ENCODE measurements at regions not wholly inside any gene's neighbourhood (a gene's known extent, or its start where the extent isn't known, plus 50 kb on each side); places are given as distances from the start of the nearest gene placed in this dataset.

DNA sequence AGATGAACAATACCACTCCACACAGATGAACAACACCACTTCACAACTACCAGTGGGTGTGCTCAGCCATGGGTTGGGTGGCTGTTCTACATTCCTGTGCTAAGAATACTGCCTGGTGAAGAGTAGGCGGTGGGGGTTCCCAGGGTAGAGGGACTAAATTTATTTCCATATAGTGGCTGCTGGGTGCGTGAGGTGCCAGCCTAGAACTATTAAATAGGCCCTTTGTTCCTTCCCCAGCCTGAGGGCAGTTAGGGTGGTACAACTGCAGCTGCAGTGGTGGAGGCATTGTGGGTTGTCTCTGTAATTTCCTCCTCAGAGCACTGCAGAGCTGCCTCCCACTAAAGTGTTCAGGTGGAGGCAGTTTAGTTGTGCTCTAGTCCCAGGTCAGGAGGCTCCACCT is 618.4 kb downstream of the MMUT start:
- H2AFZ ChIP-seq = no peak overlapping the region
- no peaks in the 10 kb centered on the region for H4K20me1 ChIP-seq (ENCODE audit: insufficient read depth)
- H3K9ac ChIP-seq = no peak overlapping the region
- H3F3A ChIP-seq (ENCODE audit: insufficient read depth) = no peaks in the 10 kb centered on the region
- whole genome bisulfite sequencing, 2 experiments (ENCODE audit: low coverage in 1 of 2, low lambda C conversion rate in 2 of 2, missing lambda C conversion rate in 2 of 2) = 47 to 56% methylated on average over 2 of the region's 2 CpGs
- in situ Hi-C loops (cut with MboI) = no loop called here
- H3K27me3 ChIP-seq (replicated peaks; ENCODE audit: insufficient read depth) = no peaks in the 10 kb centered on the region
- H3K79me2 ChIP-seq (ENCODE audit: insufficient read depth) = no peaks in the 10 kb centered on the region
- H3K27ac ChIP-seq = no peak overlapping the region
- no peaks in the 10 kb centered on the region for H3K4me1 ChIP-seq (ENCODE audit: insufficient read depth)
- no peaks in the 10 kb centered on the region for H3K36me3 ChIP-seq (ENCODE audit: low read depth)
- no peak overlapping the region for H3K4me3 ChIP-seq
- H3K9me2 ChIP-seq (ENCODE audit: insufficient read depth) = no peaks in the 10 kb centered on the region
- DNase-seq = no peak
- TF ChIP-seq EZH2phosphoT487 (IDR thresholded peaks at IDR 0.05; ENCODE audit: insufficient read depth, low read depth) (no peak), EZH2 (IDR thresholded peaks at IDR 0.05; ENCODE audit: insufficient read depth, poor library complexity, severe bottlenecking) (no peak)
- peaks cover 7% of the 10 kb centered on the region for H3K9me3 ChIP-seq (ENCODE audit: low read depth)
- no peak overlapping the region for H3K4me2 ChIP-seq (ENCODE audit: unreplicated experiment)

DNA sequence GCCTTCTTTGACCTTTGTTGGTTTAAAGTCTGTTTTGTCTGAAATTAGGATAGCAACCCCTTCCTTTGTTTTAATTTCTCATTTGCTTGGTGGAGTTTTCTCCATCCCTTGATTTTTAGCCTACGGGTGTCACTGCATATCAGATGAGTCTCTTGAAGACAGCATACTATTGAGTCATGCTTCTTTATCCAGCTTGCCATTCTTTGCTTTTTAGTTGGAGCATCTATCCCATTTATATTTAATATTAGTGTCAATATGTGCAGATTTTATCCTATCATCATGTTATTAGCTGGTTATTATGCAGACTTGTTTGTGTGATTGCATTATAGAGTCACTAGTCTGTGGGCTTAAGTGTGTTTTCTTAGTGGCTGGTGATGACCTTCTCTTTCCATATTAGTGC is 622.2 kb downstream of the MMUT start:
- TF ChIP-seq EZH2phosphoT487 (IDR thresholded peaks at IDR 0.05; ENCODE audit: insufficient read depth, low read depth) (no peak), EZH2 (IDR thresholded peaks at IDR 0.05; ENCODE audit: insufficient read depth, poor library complexity, severe bottlenecking) (no peak)

DNA sequence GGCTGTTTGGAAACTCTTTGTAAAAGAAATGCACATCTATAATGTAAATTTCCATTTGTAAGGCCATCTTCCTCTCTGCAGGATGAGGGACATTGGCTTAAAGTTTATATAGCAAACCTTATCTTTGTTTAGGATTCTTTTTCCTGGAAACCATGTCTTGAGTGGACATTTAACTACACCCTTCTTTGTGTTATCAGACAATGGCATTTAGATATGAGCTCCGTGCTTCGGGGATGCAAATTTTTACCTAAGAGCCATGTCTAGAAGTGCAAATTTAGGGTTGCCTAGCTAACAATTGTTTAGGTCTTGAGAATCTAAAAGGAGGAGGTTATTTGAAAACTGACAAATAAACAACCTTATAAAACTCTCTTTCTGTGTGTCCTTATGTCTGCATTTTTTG is 623.8 kb downstream of the MMUT start:
- H3K9me2 ChIP-seq (ENCODE audit: insufficient read depth) = no peaks in the 10 kb centered on the region
- H3K9ac ChIP-seq = no peak overlapping the region
- no peaks in the 10 kb centered on the region for H4K20me1 ChIP-seq (ENCODE audit: insufficient read depth)
- TF ChIP-seq EZH2 (IDR thresholded peaks at IDR 0.05; ENCODE audit: insufficient read depth, poor library complexity, severe bottlenecking) (no peak), EZH2phosphoT487 (IDR thresholded peaks at IDR 0.05; ENCODE audit: insufficient read depth, low read depth) (no peak)
- no peaks in the 10 kb centered on the region for H3K27me3 ChIP-seq (replicated peaks; ENCODE audit: insufficient read depth)
- no peaks in the 10 kb centered on the region; the same call in 1 of the 2 replicates for H3F3A ChIP-seq (ENCODE audit: insufficient read depth)
- H3K36me3 ChIP-seq (ENCODE audit: low read depth) = no peaks in the 10 kb centered on the region
- H3K79me2 ChIP-seq (ENCODE audit: insufficient read depth) = no peaks in the 10 kb centered on the region
- no peak overlapping the region for H3K4me3 ChIP-seq
- in situ Hi-C loops (cut with MboI) = no loop called here
- 0 out of 2 replicates have a peak, but pooled peaks cover 7% of the 10 kb centered on the region for H3K4me1 ChIP-seq (ENCODE audit: insufficient read depth)
- H2AFZ ChIP-seq = no peak overlapping the region
- no peak overlapping the region for H3K27ac ChIP-seq
- no peak overlapping the region for H3K4me2 ChIP-seq (ENCODE audit: unreplicated experiment)
- H3K9me3 ChIP-seq (ENCODE audit: low read depth) = peaks cover 7% of the 10 kb centered on the region
- DNase-seq = no peak
- 2 to 3% methylated on average over 2 of the region's 2 CpGs for WGBS, 2 experiments (ENCODE audit: low coverage in 1 of 2, low lambda C conversion rate in 2 of 2, missing lambda C conversion rate in 2 of 2)

More for the DNA sequence above, 622.2 kb downstream of the MMUT start:
- H3K27me3 ChIP-seq (replicated peaks; ENCODE audit: insufficient read depth) = no peaks in the 10 kb centered on the region
- no peak overlapping the region for H3K4me3 ChIP-seq
- H3K4me2 ChIP-seq (ENCODE audit: unreplicated experiment) = no peak overlapping the region
- no peak overlapping the region for H3K27ac ChIP-seq
- no peak for DNase-seq
- H3K9ac ChIP-seq = no peak overlapping the region
- 0 out of 2 replicates have a peak, but pooled peaks cover 7% of the 10 kb centered on the region for H3K4me1 ChIP-seq (ENCODE audit: insufficient read depth)
- H2AFZ ChIP-seq = no peak overlapping the region
- no peaks in the 10 kb centered on the region for H4K20me1 ChIP-seq (ENCODE audit: insufficient read depth)
- H3K36me3 ChIP-seq (ENCODE audit: low read depth) = no peaks in the 10 kb centered on the region
- H3F3A ChIP-seq (ENCODE audit: insufficient read depth) = no peaks in the 10 kb centered on the region; the same call in 1 of the 2 replicates
- no peaks in the 10 kb centered on the region for H3K9me2 ChIP-seq (ENCODE audit: insufficient read depth)
- peaks cover 7% of the 10 kb centered on the region for H3K9me3 ChIP-seq (ENCODE audit: low read depth)
- WGBS, 2 experiments (ENCODE audit: low coverage in 1 of 2, low lambda C conversion rate in 2 of 2, missing lambda C conversion rate in 2 of 2) = 34 to 58% methylated on average over 1 of the region's 1 CpG
- no peaks in the 10 kb centered on the region for H3K79me2 ChIP-seq (ENCODE audit: insufficient read depth)
- in situ Hi-C loops (cut with MboI) = no loop called here

DNA sequence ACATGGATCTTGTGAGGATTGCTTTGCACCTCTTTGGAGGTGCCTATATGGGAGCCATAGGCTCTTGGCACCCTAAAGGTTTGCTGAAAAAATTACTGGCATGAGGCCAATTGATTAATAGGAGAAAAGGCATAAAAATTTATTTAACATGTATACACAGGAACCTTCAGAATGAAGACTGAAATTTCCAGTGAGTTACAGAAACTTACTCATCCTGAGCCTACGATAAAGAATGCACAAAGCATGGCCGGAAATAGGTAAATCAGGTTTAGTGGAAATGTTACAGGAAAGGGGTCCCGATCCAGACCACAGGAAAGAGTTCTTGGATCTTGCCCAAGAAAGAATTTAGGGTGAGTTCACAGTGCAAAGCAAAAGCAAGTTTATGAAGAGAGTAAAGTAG is 625.3 kb downstream of the MMUT start:
- H3K27me3 ChIP-seq (replicated peaks; ENCODE audit: insufficient read depth) = no peaks in the 10 kb centered on the region
- TF ChIP-seq EZH2 (IDR thresholded peaks at IDR 0.05; ENCODE audit: insufficient read depth, poor library complexity, severe bottlenecking) = no peak
- TF ChIP-seq EZH2phosphoT487 (IDR thresholded peaks at IDR 0.05; ENCODE audit: insufficient read depth, low read depth) = no peak
- 42 to 43% methylated on average over 3 of the region's 3 CpGs for WGBS, 2 experiments (ENCODE audit: low coverage in 1 of 2, low lambda C conversion rate in 2 of 2, missing lambda C conversion rate in 2 of 2)
- in situ Hi-C loops (cut with MboI) = no loop called here
- H3K36me3 ChIP-seq (ENCODE audit: low read depth) = no peaks in the 10 kb centered on the region
- no peak overlapping the region for H3K4me2 ChIP-seq (ENCODE audit: unreplicated experiment)
- no peak overlapping the region for H3K9ac ChIP-seq
- DNase-seq = no peak
- H3K4me3 ChIP-seq = no peak overlapping the region
- H4K20me1 ChIP-seq (ENCODE audit: insufficient read depth) = no peaks in the 10 kb centered on the region
- H3K79me2 ChIP-seq (ENCODE audit: insufficient read depth) = no peaks in the 10 kb centered on the region
- H3K9me2 ChIP-seq (ENCODE audit: insufficient read depth) = no peaks in the 10 kb centered on the region
- H2AFZ ChIP-seq = no peak overlapping the region
- peaks cover 7% of the 10 kb centered on the region for H3K9me3 ChIP-seq (ENCODE audit: low read depth)
- H3F3A ChIP-seq (ENCODE audit: insufficient read depth) = no peaks in the 10 kb centered on the region; the same call in 1 of the 2 replicates
- no peak overlapping the region for H3K27ac ChIP-seq
- H3K4me1 ChIP-seq (ENCODE audit: insufficient read depth) = 0 out of 2 replicates have a peak, but pooled peaks cover 7% of the 10 kb centered on the region

Data from GM23248 (cell line).